Small intestine (tissue), 7 donors: ENCODE measurements at regions not wholly inside any gene's neighbourhood (a gene's known extent, or its start where the extent isn't known, plus 50 kb on each side); places are given as distances from the start of the nearest gene placed in this dataset.
A peak's percentile ranks its signal among the peaks of the same experiment; 100 is the strongest.

ENCODE experiments used
- DNase-seq, 2 donors: peaks; one replicate each; pipeline versions ENCODE4 v3.0.0 to v3.0.0-alpha.2; 2013
- FAIRE-seq: peaks from 2 replicates; lab custom pipeline; 2012; peaks lifted over from hg19 to GRCh38; lab: Jason Lieb, UNC
- H3K27ac ChIP-seq, 3 donors: one replicate each; pipeline ENCODE4 v1.5.1; 2013; ENCODE audit warnings: low read length in 2 of 3, mild to moderate bottlenecking in 2 of 3, control low read depth in 1 of 3, inconsistent platforms in 1 of 3, low read depth in 1 of 3, moderate library complexity in 1 of 3
- H3K27me3 ChIP-seq, 3 donors: one replicate each; pipeline ENCODE4 v1.6.1; 2013; ENCODE audit warnings: low read length in 3 of 3, inconsistent platforms in 1 of 3; ENCODE audit not compliant: control insufficient read depth in 3 of 3, insufficient read depth in 3 of 3
- H3K36me3 ChIP-seq, 3 donors: one replicate each; pipeline ENCODE4 v1.6.1; 2013; ENCODE audit warnings: low read length in 3 of 3, inconsistent platforms in 1 of 3, low read depth in 1 of 3, mild to moderate bottlenecking in 1 of 3, moderate library complexity in 1 of 3; ENCODE audit not compliant: control insufficient read depth in 3 of 3, insufficient read depth in 2 of 3
- H3K4me1 ChIP-seq, 3 donors: one replicate each; pipeline ENCODE4 v1.6.1; 2013; ENCODE audit warnings: low read length in 2 of 3, inconsistent platforms in 1 of 3, low read depth in 1 of 3, mild to moderate bottlenecking in 1 of 3, moderate library complexity in 1 of 3; ENCODE audit not compliant: control insufficient read depth in 3 of 3, insufficient read depth in 2 of 3
- H3K4me3 ChIP-seq, 3 donors: one replicate each; pipeline ENCODE4 v1.5.1; 2013; ENCODE audit warnings: low read length in 3 of 3, control low read depth in 1 of 3, inconsistent platforms in 1 of 3, low read depth in 1 of 3, mild to moderate bottlenecking in 1 of 3, moderate library complexity in 1 of 3
- H3K9me3 ChIP-seq, 2 donors: one replicate each; pipeline ENCODE4 v1.6.1; 2013; ENCODE audit warnings: low read depth in 1 of 2, low read length in 1 of 2; ENCODE audit not compliant: control insufficient read depth in 2 of 2, insufficient read depth in 1 of 2
- WGBS, 3 donors: extraction: QIAGEN DNeasy Blood & Tissue Kit; methylation state at CpG; one replicate each; pipeline ENCODE4 v1.1.7; 2013; 5-methylcytosine and 5-hydroxymethylcytosine counted together
- donor health status: healthy with polysubstance abuse.
- donor health status: control.
- donor health status: control.
- donor health status: Bipolar disorder and iron deficiency.
- donor health status: healthy.

- H3K9me3 ChIP-seq = no peaks in the 10 kb centered on the region
- no peaks in the 10 kb centered on the region for H3K27me3 ChIP-seq
- no peaks in the 10 kb centered on the region for H3K36me3 ChIP-seq
- no peak overlapping the region for H3K27ac ChIP-seq
- DNase-seq (no peak), FAIRE-seq (no peak)
- H3K4me1 ChIP-seq = no peaks in the 10 kb centered on the region
- H3K4me3 ChIP-seq = no peak overlapping the region
Measured at GRCh38 chr2:16832910-16833309, 167.3 kb upstream of the CYRIA start.

- FAIRE-seq (no peak), DNase-seq (no peak)
- Histone ChIP-seq H3K9me3 (no peaks in the 10 kb centered on the region), H3K27me3 (no peaks in the 10 kb centered on the region), H3K4me3 (no peak overlapping the region), H3K4me1 (no peaks in the 10 kb centered on the region), H3K27ac (no peak overlapping the region), H3K36me3 (no peaks in the 10 kb centered on the region)
- WGBS, 3 donors = 12 to 37% (median 12%) methylated on average over 3 of the region's 3 CpGs
Measured at GRCh38 chr2:16828828-16829160, 163.2 kb upstream of the CYRIA start.

GRCh38 chr2:16828044-16828827, 162.6 kb upstream of the CYRIA start:
- Histone ChIP-seq H3K9me3 (no peaks in the 10 kb centered on the region), H3K27me3 (no peaks in the 10 kb centered on the region), H3K27ac (no peak overlapping the region), H3K4me1 (no peaks in the 10 kb centered on the region), H3K36me3 (no peaks in the 10 kb centered on the region), H3K4me3 (no peak overlapping the region)
- DNase-seq (no peak), FAIRE-seq (no peak)
- WGBS, 3 donors = 41 to 64% (median 48%) methylated on average over 7 of the region's 7 CpGs

- FAIRE-seq = no peak
- WGBS, 3 donors = 80 to 87% (median 85%) methylated on average over 1 of the region's 1 CpG
Measured at GRCh38 chr2:16824472-16824871, 158.8 kb upstream of the CYRIA start.

GRCh38 chr2:16821692-16822091, 156.1 kb upstream of the CYRIA start:
- FAIRE-seq (no peak), DNase-seq (no peak)
- WGBS, 3 donors = 35 to 59% (median 55%) methylated on average over 2 of the region's 2 CpGs
- Histone ChIP-seq H3K9me3 (no peaks in the 10 kb centered on the region), H3K4me1 (peaks cover 0 to 6% (median 0%) of the 10 kb centered on the region in 3 donors), H3K27me3 (no peaks in the 10 kb centered on the region), H3K36me3 (no peaks in the 10 kb centered on the region), H3K4me3 (no peak overlapping the region), H3K27ac (no peak overlapping the region)

More at GRCh38 chr2:16824472-16824871, 158.8 kb upstream of the CYRIA start:
- no peak for DNase-seq
- no peaks in the 10 kb centered on the region for H3K27me3 ChIP-seq
- H3K4me3 ChIP-seq = no peak overlapping the region
- no peaks in the 10 kb centered on the region for H3K36me3 ChIP-seq
- no peak overlapping the region for H3K27ac ChIP-seq
- no peaks in the 10 kb centered on the region for H3K9me3 ChIP-seq
- H3K4me1 ChIP-seq = no peaks in the 10 kb centered on the region

GRCh38 chr2:16818203-16818556, 152.5 kb upstream of the CYRIA start:
- Histone ChIP-seq H3K27me3 (no peaks in the 10 kb centered on the region), H3K27ac (no peak overlapping the region), H3K9me3 (no peaks in the 10 kb centered on the region), H3K4me3 (no peak overlapping the region), H3K36me3 (no peaks in the 10 kb centered on the region), H3K4me1 (peaks cover 0 to 6% (median 0%) of the 10 kb centered on the region in 3 donors)
- FAIRE-seq (no peak), DNase-seq (no peak)
- 43 to 56% (median 52%) methylated on average over 5 of the region's 5 CpGs for WGBS, 3 donors

- no peak overlapping the region for H3K27ac ChIP-seq
- no peaks in the 10 kb centered on the region for H3K27me3 ChIP-seq
- FAIRE-seq (no peak), DNase-seq (peak in 1 of 2 donors; percentile 20)
- no peaks in the 10 kb centered on the region for H3K9me3 ChIP-seq
- no peaks in the 10 kb centered on the region for H3K36me3 ChIP-seq
- WGBS, 3 donors = 53 to 59% (median 59%) methylated on average over 3 of the region's 3 CpGs
- H3K4me1 ChIP-seq = peaks cover 0 to 6% (median 0%) of the 10 kb centered on the region in 3 donors
- H3K4me3 ChIP-seq = no peak overlapping the region
Measured at GRCh38 chr2:16817305-16818202, 151.9 kb upstream of the CYRIA start.

GRCh38 chr2:16816522-16816921, 150.9 kb upstream of the CYRIA start:
- H3K27ac ChIP-seq = no peak overlapping the region
- H3K9me3 ChIP-seq = no peaks in the 10 kb centered on the region
- no peaks in the 10 kb centered on the region for H3K36me3 ChIP-seq
- H3K4me1 ChIP-seq = peaks cover 0 to 6% (median 0%) of the 10 kb centered on the region in 3 donors
- 87 to 90% (median 88%) methylated on average over 4 of the region's 4 CpGs for whole genome bisulfite sequencing, 3 donors
- H3K4me3 ChIP-seq = no peak overlapping the region
- FAIRE-seq (no peak), DNase-seq (no peak)
- H3K27me3 ChIP-seq = no peaks in the 10 kb centered on the region
